GM19238 (cell line): ENCODE measurements at regions not wholly inside any gene's neighbourhood (a gene's known extent, or its start where the extent isn't known, plus 50 kb on each side); places are given as distances from the start of the nearest gene placed in this dataset.

Experiments used
- DNase-seq: peaks from one replicate; pipeline ENCODE4 v3.0.0; 2011; ENCODE audit warnings: low spot score; ENCODE audit not compliant: insufficient read length

GRCh38 chr20:6831461-6831860 lies 64.0 kb downstream of the BMP2 start:
- no peak for DNase-seq

GRCh38 chr20:6832811-6833210 lies 65.3 kb downstream of the BMP2 start:
- no peak for DNase-seq

GRCh38 chr20:6835609-6836008 lies 68.1 kb downstream of the BMP2 start:
- DNase-seq, result no peak

DNA sequence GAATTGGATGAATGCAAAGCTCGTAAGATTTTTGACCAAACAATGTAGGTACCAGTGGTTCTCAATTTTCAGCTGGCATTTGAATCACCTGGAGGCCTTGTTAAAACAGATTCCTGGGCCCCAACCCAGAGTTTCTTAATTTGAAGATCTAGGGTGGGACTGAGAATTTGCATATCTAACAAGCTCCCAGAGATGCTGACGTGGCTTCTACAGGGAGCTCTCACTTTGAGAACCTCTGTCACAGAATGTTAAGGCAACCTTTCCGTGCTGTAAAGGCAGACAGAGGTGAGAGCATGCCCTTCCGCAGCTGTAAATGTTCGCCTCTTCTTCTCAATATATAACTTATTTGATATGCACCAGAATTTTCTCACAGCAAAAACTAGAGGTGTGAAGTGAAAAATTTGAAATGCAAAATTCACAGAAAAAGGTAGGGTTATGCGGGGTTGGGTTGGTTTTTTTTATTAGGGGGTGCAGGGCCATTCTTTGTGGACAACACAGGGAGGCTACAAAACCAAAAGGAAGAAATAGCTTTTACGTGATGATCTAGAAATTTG lies 69.4 kb downstream of the BMP2 start:
- DNase-seq, result no peak

DNA sequence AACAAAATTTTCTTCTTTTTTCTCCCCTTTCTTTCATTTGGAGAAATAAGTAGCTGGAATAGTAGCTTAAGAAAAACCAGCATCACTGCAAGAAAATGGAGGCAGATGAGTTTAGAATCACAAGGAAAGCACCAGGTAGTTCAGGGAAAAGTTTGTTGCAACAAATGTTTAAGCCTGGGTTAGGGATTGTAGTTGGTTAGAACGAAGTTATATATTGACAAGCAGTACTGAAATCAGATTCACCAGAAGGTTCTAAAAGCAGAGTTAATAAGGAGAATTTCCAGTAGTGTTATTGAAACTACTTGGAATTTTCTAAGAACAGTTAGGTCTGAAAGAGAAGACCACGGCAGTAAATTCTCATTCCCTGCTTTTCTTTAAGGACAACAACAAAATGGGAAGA lies 70.2 kb downstream of the BMP2 start:
- no peak for DNase-seq

DNA sequence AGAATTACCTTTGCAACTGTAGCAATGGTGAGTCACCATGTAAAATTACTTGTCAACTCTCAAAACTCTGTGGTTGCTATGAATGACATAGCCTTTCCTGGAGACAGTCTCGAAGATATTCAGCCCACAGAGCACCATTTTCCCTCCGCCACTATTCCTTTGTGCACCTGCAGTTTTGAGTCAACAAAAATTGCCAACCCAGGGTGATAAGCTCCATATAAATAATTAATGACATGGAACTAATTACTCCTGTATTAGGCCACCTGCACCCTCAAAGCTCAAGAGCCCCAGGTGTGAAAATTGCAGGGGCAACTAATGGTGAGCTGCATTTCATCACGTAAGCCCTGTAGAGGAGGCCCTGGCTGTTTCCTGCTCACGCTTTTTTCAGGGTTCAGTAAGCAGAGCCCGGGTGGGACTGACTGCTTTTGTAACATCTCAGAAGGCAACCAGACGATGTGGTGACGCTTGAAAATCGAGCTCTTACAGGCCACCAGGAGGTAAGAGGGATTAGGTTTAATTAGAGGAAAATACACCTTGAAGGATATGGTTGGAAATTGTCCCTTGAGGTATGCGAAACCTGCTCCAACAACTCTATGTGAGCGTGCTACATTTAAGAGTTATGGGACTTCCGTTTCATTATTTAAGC lies 70.8 kb downstream of the BMP2 start:
- DNase-seq, result no peak

DNA sequence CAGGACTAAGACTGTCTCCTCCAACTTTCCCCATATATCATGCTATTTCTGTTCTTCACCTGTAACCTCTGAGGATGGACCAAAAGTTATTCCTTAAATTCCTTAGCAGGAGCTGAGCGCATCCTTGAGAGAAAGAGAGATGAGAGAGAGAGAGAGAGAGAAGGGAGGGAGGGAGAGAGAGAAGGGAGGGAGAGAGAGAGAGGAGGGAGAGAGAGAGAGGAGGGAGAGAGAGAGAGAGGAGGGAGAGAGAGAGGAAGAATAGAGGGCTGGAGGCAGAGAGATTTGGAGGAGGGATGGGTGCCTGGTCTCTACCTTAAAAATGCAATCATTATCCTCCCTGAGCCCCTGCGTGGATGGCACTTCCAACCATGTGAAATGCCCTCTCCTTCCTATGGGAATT lies 73.6 kb downstream of the BMP2 start:
- DNase-seq, result no peak

DNA sequence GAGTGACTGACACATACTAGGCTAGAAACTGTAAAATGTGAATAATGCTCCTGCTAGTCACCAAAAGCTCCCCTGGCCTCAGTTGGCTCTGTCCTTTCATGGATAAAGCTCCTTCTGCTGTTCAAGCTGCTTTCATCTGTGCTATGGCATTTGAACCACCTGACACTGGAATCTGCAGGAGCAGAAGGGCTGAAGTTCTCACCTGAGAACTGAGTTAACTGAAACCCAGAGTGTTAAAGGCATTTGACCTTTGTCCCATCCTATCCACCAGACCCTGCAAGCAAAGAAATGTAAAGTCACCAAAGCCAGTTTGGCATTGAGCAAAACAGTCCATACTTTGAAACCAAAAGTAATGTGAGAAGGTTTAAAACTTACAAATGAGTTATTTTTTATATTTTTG lies 77.7 kb downstream of the BMP2 start:
- DNase-seq, result no peak

DNA sequence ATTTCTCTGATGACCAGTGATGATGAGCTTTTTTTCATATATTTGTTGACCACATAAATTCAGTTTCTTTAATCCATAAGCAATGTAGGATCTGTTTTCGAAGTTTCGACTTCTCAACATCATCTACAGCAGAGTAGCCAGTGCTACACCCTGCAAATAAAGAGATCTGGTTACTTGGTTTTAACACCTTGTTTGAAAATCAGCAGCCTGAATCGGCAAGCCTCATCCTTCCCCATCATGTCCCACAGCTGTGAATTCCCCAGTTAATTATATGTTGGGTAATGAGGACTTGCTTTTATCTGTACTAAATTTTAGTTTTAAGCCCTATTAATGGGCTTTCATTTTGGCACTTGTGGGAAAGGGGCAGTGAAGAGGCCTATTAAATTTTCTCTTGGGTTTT lies 80.6 kb downstream of the BMP2 start:
- no peak for DNase-seq

- DNase-seq, result no peak
Measured at GRCh38 chr20:6848992-6849391, 81.5 kb downstream of the BMP2 start.

- no peak for DNase-seq
Measured at GRCh38 chr20:6851136-6851535, 83.7 kb downstream of the BMP2 start.

- no peak for DNase-seq
Measured at GRCh38 chr20:6852478-6852877, 85.0 kb downstream of the BMP2 start.

DNA sequence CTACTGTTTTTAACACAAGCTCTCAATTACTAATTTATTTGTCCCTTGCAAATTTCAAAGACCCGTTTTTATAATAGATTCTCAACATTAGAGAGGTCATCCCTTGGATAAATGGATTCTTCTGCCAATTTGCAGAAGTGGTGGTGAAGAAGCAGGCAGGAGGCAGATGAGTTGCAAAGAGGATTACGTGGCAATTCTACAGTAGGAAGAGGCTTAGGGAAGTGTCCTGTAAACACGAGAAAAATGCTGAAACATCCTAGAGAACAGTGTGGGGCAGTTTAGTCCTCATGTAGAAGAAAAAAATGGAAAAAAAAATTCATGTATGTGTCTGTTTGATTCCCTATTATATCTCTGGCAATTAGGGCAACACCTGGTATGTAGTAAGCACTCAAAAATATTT lies 87.6 kb downstream of the BMP2 start:
- no peak for DNase-seq

DNA sequence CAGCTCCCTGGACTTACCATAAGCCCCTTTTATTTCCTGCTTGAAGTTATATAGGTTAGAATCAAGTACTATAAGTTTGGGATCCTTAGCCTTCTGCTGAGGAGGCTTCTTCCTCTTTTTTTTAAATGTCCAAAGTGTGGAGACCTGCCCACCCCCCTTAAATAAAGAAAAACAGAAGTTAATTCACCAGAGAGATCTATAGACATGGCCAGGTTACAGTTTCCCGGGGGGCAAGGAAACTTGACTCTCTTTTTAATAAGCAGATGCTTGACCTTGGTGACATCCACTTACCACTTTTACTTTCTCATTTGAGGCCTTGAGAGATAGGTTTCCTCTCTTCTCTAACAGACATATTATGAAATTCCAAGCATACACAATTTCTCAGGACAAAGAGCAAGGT lies 88.3 kb downstream of the BMP2 start:
- DNase-seq, result no peak

DNA sequence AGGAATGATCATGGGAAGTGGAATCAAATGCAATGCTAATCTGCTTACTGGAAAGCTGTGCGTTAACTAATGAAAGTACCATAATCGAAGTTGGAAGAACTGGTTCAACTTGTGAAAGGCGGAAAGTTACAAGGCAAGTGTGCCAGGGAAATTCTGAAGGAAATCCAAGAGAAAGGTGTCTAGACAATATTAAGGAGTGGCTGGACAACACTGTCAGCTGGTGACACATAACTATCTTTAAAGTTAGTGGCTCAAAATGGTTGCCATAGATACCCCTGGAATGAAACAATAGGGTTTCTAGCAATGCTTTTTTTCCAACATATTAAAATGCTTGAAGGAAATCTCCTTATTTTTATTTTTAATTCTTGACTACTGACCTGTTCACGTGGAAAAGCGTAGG lies 90.4 kb downstream of the BMP2 start:
- DNase-seq, result no peak

DNA sequence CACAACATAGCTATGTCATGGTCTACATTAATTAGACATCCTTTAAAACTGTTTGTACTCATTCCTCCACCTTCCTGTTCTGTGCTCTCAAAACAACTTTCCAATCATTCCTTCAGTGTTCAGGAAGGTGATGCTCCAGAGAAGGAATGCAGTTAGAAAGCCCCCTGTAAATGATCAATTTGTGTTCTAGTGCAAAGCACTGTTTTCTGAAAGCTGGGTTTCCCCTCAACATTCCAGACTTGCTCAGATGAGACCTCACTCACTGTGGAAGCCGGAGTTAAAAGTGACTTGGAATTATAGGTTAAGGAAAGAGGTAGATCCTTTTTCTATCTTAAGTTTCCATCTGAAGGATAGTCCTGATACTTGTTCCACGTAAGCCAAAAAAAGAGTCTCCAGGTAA lies 95.9 kb downstream of the BMP2 start:
- no peak for DNase-seq

GRCh38 chr20:6863798-6864201 lies 96.3 kb downstream of the BMP2 start:
- no peak for DNase-seq

DNA sequence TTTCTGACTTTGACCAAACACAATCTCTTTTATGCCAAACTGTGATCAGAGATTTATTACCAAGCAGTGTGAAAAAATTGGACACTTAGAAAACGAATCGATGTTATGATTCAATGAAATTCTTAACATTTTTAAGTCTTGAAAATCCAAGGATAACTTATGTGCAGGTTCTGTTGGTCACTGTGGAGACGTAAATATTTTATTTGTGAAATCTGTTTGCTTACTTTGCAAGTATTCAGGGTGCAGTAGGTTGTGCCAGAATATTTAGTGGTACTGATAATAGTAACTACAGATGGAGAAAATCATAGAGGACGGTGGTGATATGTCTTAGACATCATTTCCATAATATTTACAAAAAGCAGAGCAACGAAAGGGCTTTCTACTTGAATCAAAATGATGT lies 97.3 kb downstream of the BMP2 start:
- no peak for DNase-seq

DNA sequence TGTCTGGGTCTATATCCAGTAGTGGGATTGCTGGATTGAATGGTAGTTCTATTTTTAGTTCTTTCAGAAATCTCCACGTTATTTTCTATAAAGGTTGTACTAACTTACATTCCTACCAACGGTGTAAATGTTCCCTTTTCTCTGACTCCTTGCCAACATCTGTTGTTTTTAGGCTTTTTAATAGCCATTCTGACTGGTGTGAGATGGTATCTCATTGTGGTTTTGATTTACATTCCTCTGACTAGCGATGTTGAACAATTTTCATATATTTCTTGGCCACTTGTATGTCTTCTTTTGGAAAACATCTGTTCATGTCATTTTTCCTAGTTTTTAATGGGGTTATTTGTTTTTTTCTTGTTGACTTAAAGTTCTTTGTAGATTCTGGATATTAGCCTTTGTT lies 99.3 kb downstream of the BMP2 start:
- DNase-seq, result no peak

- no peak for DNase-seq
Measured at GRCh38 chr20:6868861-6869260, 101.4 kb downstream of the BMP2 start.

DNA sequence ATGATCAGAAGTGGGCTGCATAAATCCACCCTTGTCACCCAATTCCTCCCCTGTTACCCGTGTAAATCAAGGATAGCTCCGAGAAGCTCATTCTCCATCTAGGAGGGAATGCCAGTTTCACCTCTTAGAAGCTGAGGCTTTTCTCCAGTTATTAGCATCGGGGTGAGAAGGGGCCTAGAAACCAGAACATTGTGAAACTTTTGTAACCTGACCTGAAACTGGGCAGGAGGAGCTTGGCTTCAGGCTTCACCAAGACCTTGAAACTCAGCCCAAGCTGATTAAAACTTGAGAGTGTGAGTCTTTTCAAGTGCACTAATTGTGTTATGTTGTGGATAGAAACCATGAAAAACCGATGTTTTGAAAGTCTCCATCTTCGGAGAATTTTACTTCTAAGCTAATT lies 103.1 kb downstream of the BMP2 start:
- no peak for DNase-seq

- no peak for DNase-seq
Measured at GRCh38 chr20:6877633-6878032, 110.1 kb downstream of the BMP2 start.

- DNase-seq, result no peak
Measured at GRCh38 chr20:6882561-6883291, 115.2 kb downstream of the BMP2 start.
